PFSK-1 (cell line): ENCODE measurements at regions not wholly inside any gene's neighbourhood (a gene's known extent, or its start where the extent isn't known, plus 50 kb on each side); places are given as distances from the start of the nearest gene placed in this dataset.
A peak's percentile ranks its signal among the peaks of the same experiment; 100 is the strongest.

ENCODE experiments used
- FOXP2 ChIP-seq: optimal IDR thresholded peaks from 2 replicates; pipeline ENCODE3; 2011; ENCODE audit warnings: borderline replicate concordance, control low read depth, inconsistent platforms; ENCODE audit not compliant: insufficient read depth; ENCODE audit errors: extremely low read length, extremely low read depth
- POLR2AphosphoS5 ChIP-seq: IDR thresholded peaks from 2 replicates; pipeline ENCODE4 v1.6.1; 2012; ENCODE audit warnings: low read depth, mild to moderate bottlenecking, control low read depth, low read length, moderate library complexity
- REST ChIP-seq, 2 experiments: IDR thresholded peaks; 2 replicates each; pipeline versions ENCODE4 v1.6.1 to v1.8.0; 2011 to 2012; ENCODE audit warnings: low read depth in 2 of 2, low read length in 2 of 2, control low read depth in 1 of 2, inconsistent platforms in 1 of 2, mild to moderate bottlenecking in 1 of 2, moderate library complexity in 1 of 2; ENCODE audit not compliant: insufficient read depth in 1 of 2
- SIN3A ChIP-seq: IDR thresholded peaks from 2 replicates; pipeline ENCODE4 v1.6.1; 2012; ENCODE audit warnings: mild to moderate bottlenecking, low read length, moderate library complexity, borderline replicate concordance; ENCODE audit not compliant: insufficient read depth
- TAF1 ChIP-seq: IDR thresholded peaks from 2 replicates; pipeline ENCODE4 v1.6.1; 2012; ENCODE audit warnings: low read length, control low read depth, borderline replicate concordance; ENCODE audit not compliant: insufficient read depth

- no peak; the same call in 1 of the 2 replicates for TF ChIP-seq POLR2AphosphoS5
- no peak for TF ChIP-seq TAF1
- TF ChIP-seq REST (IDR thresholded peaks at IDR 0.05; ENCODE audit: insufficient read depth in 1 of 2, low read depth in 2 of 2, low read length in 2 of 2): no peak
- TF ChIP-seq SIN3A: no peak; the same call in 1 of the 2 replicates
- TF ChIP-seq FOXP2: no peak
Observed at GRCh38 chr15:62895905-62896316, 146.6 kb upstream of the TPM1 start.

- TF ChIP-seq POLR2AphosphoS5: no peak; the same call in none of the 2 replicates
- TF ChIP-seq SIN3A: no peak
- TF ChIP-seq TAF1: no peak
- TF ChIP-seq REST (IDR thresholded peaks at IDR 0.05; ENCODE audit: insufficient read depth in 1 of 2, low read depth in 2 of 2, low read length in 2 of 2): no peak
- no peak for TF ChIP-seq FOXP2
Observed at GRCh38 chr15:62896380-62896866, 146.1 kb upstream of the TPM1 start.

GRCh38 chr15:62896969-62897486, 145.5 kb upstream of the TPM1 start:
- TF ChIP-seq POLR2AphosphoS5 (no peak), REST (IDR thresholded peaks at IDR 0.05; ENCODE audit: insufficient read depth in 1 of 2, low read depth in 2 of 2, low read length in 2 of 2) (peak in 1 of 2 experiments; percentile 68; a peak in 2 of 4 replicates), TAF1 (peak; percentile 50; the same call in 1 of the 2 replicates), FOXP2 (peak; percentile 85), SIN3A (peak; percentile 90; the same call in 1 of the 2 replicates)

GRCh38 chr15:62897634-62898033, 144.9 kb upstream of the TPM1 start:
- TF ChIP-seq TAF1 (no peak), SIN3A (no peak), POLR2AphosphoS5 (no peak), REST (IDR thresholded peaks at IDR 0.05; ENCODE audit: insufficient read depth in 1 of 2, low read depth in 2 of 2, low read length in 2 of 2) (no peak), FOXP2 (no peak)
